BJ (cell line): ENCODE measurements at regions not wholly inside any gene's neighbourhood (a gene's known extent, or its start where the extent isn't known, plus 50 kb on each side); places are given as distances from the start of the nearest gene placed in this dataset.

Experiments used
- CTCF ChIA-PET: fragments of 350-600 bp; formaldehyde crosslinking; extraction: SDS; loops from one replicate; lab custom pipeline; 2021; ENCODE audit warnings: antibody characterized with exemption, inconsistent platforms; lab: Yijun Ruan, JAX
- POLR2A ChIA-PET: fragments of 300-600 bp; sonication (Branson Sonifier 250); formaldehyde crosslinking; extraction: SDS; loops from one replicate; lab custom pipeline; 2021; ENCODE audit warnings: antibody characterized with exemption; lab: Charles Lee
- DNase-seq: peaks from one replicate; pipeline ENCODE4 v3.0.0-alpha.2; 2011; ENCODE audit warnings: low read depth
- H3K27me3 ChIP-seq: 2 replicates; pipeline ENCODE4 v1.6.0; 2011; ENCODE audit warnings: low read length; ENCODE audit not compliant: control insufficient read depth, insufficient read depth
- H3K36me3 ChIP-seq: 2 replicates; pipeline ENCODE4 v1.5.1; 2011; ENCODE audit warnings: low read length; ENCODE audit not compliant: control insufficient read depth, insufficient read depth
- H3K4me3 ChIP-seq: 2 replicates; pipeline ENCODE4 v1.5.1; 2011; ENCODE audit warnings: low read depth, mild to moderate bottlenecking, control low read depth, low read length
- CTCF ChIP-seq: IDR thresholded peaks from 2 replicates; pipeline ENCODE4 v1.5.1; 2011; ENCODE audit warnings: low read depth, mild to moderate bottlenecking, control low read depth, inconsistent platforms, low read length, moderate library complexity; ENCODE audit not compliant: insufficient read depth

DNA sequence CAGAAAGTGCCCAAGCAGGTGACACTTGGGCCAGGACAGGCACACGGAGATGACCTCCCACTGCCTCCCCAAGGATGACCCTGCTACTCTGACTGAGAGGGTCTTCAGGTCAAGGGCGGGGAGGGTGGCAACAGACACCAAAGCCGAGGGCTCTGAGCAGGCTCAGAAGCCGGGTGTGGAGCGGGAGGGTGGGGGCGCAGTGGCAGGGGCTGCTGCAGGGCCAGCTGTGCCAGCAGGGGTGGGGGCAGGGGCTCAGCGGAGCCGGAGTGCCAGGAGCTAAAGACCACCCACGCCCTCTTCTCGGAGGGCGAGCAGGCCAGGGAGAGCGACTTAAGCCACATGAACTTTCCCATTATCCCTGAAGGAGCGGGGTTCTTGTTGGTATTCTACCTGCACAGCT is 93.3 kb upstream of the MBOAT2 start:
- Histone ChIP-seq H3K27me3 (no peaks in the 10 kb centered on the region), H3K4me3 (no peak overlapping the region), H3K36me3 (no peaks in the 10 kb centered on the region)
- no peak for TF ChIP-seq CTCF
- ChIA-PET POLR2A (no interaction called here), CTCF (no interaction called here)
- DNase-seq = no peak

GRCh38 chr2:9095690-9096089 is 92.2 kb upstream of the MBOAT2 start:
- no peaks in the 10 kb centered on the region for H3K36me3 ChIP-seq
- H3K4me3 ChIP-seq = no peak overlapping the region
- ChIA-PET CTCF (no interaction called here), POLR2A (no interaction called here)
- DNase-seq = no peak
- peak; percentile 21; the same call in 1 of the 2 replicates for TF ChIP-seq CTCF
- no peaks in the 10 kb centered on the region for H3K27me3 ChIP-seq

DNA sequence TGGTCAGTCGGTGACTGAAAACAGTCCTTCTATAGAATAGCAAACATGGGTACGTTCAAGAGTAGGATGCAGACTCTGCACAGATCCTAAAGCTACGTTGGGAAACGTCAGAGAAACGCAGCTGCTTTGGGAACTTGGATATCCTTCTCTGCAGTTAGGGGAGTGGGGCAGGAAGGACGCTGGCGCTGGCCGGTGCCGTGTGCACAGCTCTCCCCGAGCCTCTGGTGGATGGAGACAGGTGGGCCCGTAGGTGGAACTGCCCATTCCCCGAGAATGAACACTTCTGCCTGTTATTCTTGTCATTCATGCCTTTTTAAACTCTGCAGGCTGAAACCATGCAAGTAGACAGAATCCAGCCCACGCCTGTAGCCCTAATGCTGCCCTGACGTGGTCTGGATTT is 91.7 kb upstream of the MBOAT2 start:
- no peak for DNase-seq
- ChIA-PET CTCF (no interaction called here), POLR2A (no interaction called here)
- no peaks in the 10 kb centered on the region for H3K36me3 ChIP-seq
- no peak for TF ChIP-seq CTCF
- no peaks in the 10 kb centered on the region for H3K27me3 ChIP-seq
- H3K4me3 ChIP-seq = no peak overlapping the region

- ChIA-PET CTCF (no interaction called here), POLR2A (no interaction called here)
- Histone ChIP-seq H3K4me3 (no peak overlapping the region), H3K27me3 (no peaks in the 10 kb centered on the region), H3K36me3 (no peaks in the 10 kb centered on the region)
- no peak for DNase-seq
- no peak for TF ChIP-seq CTCF
Measured at GRCh38 chr2:9094117-9094516, 90.6 kb upstream of the MBOAT2 start.

DNA sequence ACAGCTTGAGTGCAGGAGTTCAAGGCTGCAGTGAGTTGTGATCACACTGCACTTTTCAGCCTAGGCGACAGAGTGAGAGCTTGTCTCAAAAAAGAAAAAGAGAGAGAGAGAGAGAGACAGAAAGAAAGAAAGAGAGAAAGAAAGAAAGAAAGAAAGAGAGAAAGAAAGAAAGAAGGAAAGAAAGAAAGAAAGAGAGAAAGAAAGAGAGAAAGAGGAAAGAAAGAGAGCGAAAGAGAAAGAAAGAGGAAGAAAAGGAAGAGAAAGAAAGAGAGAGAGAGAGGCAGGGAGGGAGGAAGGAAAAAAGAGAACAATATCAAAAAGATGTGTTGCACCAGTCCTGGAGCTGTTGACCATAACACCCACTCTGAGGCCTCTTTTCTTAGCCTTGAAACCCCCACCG is 89.8 kb upstream of the MBOAT2 start:
- no peak for DNase-seq
- ChIA-PET POLR2A (interaction anchor here (0.7 kb wide), 1 partner anchor 24 kb away, joined by 4 read pairs; no protein-coding TSS in a partner anchor), CTCF (interaction anchor here (1.1 to 1.2 kb wide), 2 partner anchors 10 to 220 kb away, joined by 3 read pairs; no protein-coding TSS in a partner anchor)
- H3K4me3 ChIP-seq = no peak overlapping the region
- no peaks in the 10 kb centered on the region for H3K27me3 ChIP-seq
- TF ChIP-seq CTCF = no peak
- no peaks in the 10 kb centered on the region for H3K36me3 ChIP-seq
